ENCODE measurements at regions not wholly inside any gene's neighbourhood (a gene's known extent, or its start where the extent isn't known, plus 50 kb on each side); places are given as distances from the start of the nearest gene placed in this dataset.

- TF ChIP-seq POLR2A (IDR thresholded peaks at IDR 0.05; ENCODE audit: low read length): no peak
- no peak for TF ChIP-seq GATA1 (IDR thresholded peaks at IDR 0.05; ENCODE audit: low read depth, low read length)
These were observed 111.8 kb downstream of the SNX19 start for GRCh38 chr11:130804306-130805076.
